Thyroid gland (tissue), 4 donors: ENCODE measurements at regions not wholly inside any gene's neighbourhood (a gene's known extent, or its start where the extent isn't known, plus 50 kb on each side); places are given as distances from the start of the nearest gene placed in this dataset.

ENCODE experiments used
- CTCF ChIP-seq, 6 experiments: fragments of 200-600 bp in 3 of 6; fragments of 450-650 bp in 3 of 6; sonication (generic) in 3 of 6; IDR thresholded peaks; one replicate each; pipeline ENCODE4 v1.5.1; 2016 to 2019; ENCODE audit warnings: antibody characterized with exemption in 6 of 6, mild to moderate bottlenecking in 2 of 6, inconsistent platforms in 1 of 6, moderate library complexity in 1 of 6
- POLR2A ChIP-seq, 2 donors: fragments of 450-650 bp; IDR thresholded peaks; one replicate each; pipeline ENCODE4 v1.6.1; 2017; ENCODE audit warnings: antibody characterized with exemption in 2 of 2, mild to moderate bottlenecking in 2 of 2, moderate library complexity in 1 of 2

GRCh38 chrX:104310090-104310489 lies 55.4 kb upstream of the ESX1 start:
- TF ChIP-seq CTCF (IDR thresholded peaks at IDR 0.05) (peak in 1 of 6 experiments; percentile 15), POLR2A (IDR thresholded peaks at IDR 0.05) (no peak)
